GM23338 (cell line): ENCODE measurements at regions not wholly inside any gene's neighbourhood (a gene's known extent, or its start where the extent isn't known, plus 50 kb on each side); places are given as distances from the start of the nearest gene placed in this dataset.

ENCODE experiments used
- CREB1 ChIP-seq: fragments of 250-450 bp; sonication (Bioruptor Pico); IDR thresholded peaks from 2 replicates; pipeline ENCODE4 v1.5.0; 2020; ENCODE audit warnings: low read depth, mild to moderate bottlenecking, moderate library complexity
- POLR2AphosphoS5 ChIP-seq: IDR thresholded peaks from 2 replicates; pipeline ENCODE4 v1.6.1; 2016; ENCODE audit warnings: antibody characterized with exemption, low read depth
- ZNF114 ChIP-seq: fragments of 250-450 bp; sonication (Bioruptor Pico); IDR thresholded peaks from 2 replicates; pipeline ENCODE4 v1.5.0; 2020; ENCODE audit warnings: mild to moderate bottlenecking, moderate library complexity
- TF ChIP-seq, protein P1 (sequence below), 2 experiments: fragments of 200-600 bp in 1 of 2; sonication (generic) in 1 of 2; conservative IDR thresholded peaks; 2 replicates each; pipeline versions ENCODE4 v1.5.1 to v1.6.1; 2016 to 2017; ENCODE audit warnings: antibody characterized with exemption in 2 of 2, low read depth in 2 of 2, mild to moderate bottlenecking in 2 of 2, moderate library complexity in 1 of 2
- TF ChIP-seq, protein P2 (sequence below): IDR thresholded peaks from one replicate; pipeline ENCODE4 v1.6.1; 2018; ENCODE audit warnings: antibody characterized with exemption; ENCODE audit not compliant: unreplicated experiment

DNA sequence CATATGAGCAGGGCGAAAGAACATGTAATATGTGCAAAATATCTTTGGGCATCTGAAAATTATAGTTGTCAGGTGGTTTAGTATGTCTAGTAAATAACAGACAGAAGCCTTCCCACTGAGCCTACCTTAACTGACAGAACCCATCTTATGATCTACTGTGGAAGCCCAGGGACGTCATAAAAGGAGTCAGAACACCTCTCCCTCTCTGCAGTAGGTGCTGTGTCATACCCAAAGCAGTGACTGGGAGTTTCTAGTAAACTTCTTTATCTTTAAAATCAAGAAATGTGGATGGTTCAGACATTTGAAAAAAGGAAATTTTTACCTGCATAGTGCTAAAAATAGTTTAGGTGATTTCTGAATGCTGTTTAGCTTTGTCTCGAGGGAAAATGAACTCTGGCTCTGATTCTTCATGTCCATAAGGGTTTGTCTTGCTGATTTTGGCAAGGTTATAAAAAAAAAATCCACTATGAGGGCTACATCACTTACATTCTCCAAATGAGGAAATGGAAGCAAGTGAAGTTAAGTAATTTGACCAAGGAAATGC is 104.0 kb downstream of the NUDT12 start:
- TF ChIP-seq, protein P1, sequence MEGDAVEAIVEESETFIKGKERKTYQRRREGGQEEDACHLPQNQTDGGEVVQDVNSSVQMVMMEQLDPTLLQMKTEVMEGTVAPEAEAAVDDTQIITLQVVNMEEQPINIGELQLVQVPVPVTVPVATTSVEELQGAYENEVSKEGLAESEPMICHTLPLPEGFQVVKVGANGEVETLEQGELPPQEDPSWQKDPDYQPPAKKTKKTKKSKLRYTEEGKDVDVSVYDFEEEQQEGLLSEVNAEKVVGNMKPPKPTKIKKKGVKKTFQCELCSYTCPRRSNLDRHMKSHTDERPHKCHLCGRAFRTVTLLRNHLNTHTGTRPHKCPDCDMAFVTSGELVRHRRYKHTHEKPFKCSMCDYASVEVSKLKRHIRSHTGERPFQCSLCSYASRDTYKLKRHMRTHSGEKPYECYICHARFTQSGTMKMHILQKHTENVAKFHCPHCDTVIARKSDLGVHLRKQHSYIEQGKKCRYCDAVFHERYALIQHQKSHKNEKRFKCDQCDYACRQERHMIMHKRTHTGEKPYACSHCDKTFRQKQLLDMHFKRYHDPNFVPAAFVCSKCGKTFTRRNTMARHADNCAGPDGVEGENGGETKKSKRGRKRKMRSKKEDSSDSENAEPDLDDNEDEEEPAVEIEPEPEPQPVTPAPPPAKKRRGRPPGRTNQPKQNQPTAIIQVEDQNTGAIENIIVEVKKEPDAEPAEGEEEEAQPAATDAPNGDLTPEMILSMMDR (conservative IDR thresholded peaks at IDR 0.05; ENCODE audit: low read depth in 2 of 2), result no peak
- TF ChIP-seq, protein P2, sequence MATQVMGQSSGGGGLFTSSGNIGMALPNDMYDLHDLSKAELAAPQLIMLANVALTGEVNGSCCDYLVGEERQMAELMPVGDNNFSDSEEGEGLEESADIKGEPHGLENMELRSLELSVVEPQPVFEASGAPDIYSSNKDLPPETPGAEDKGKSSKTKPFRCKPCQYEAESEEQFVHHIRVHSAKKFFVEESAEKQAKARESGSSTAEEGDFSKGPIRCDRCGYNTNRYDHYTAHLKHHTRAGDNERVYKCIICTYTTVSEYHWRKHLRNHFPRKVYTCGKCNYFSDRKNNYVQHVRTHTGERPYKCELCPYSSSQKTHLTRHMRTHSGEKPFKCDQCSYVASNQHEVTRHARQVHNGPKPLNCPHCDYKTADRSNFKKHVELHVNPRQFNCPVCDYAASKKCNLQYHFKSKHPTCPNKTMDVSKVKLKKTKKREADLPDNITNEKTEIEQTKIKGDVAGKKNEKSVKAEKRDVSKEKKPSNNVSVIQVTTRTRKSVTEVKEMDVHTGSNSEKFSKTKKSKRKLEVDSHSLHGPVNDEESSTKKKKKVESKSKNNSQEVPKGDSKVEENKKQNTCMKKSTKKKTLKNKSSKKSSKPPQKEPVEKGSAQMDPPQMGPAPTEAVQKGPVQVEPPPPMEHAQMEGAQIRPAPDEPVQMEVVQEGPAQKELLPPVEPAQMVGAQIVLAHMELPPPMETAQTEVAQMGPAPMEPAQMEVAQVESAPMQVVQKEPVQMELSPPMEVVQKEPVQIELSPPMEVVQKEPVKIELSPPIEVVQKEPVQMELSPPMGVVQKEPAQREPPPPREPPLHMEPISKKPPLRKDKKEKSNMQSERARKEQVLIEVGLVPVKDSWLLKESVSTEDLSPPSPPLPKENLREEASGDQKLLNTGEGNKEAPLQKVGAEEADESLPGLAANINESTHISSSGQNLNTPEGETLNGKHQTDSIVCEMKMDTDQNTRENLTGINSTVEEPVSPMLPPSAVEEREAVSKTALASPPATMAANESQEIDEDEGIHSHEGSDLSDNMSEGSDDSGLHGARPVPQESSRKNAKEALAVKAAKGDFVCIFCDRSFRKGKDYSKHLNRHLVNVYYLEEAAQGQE, result no peak
- TF ChIP-seq POLR2AphosphoS5, result no peak
- no peak for TF ChIP-seq CREB1
- TF ChIP-seq ZNF114, result no peak
